ENCODE measurements at regions not wholly inside any gene's neighbourhood (a gene's known extent, or its start where the extent isn't known, plus 50 kb on each side); places are given as distances from the start of the nearest gene placed in this dataset.

GRCh38 chr16:59887856-59888255 lies 1153.7 kb upstream of the GOT2 start:
- TF ChIP-seq POLR2A (IDR thresholded peaks at IDR 0.05) (no peak), CTCF (IDR thresholded peaks at IDR 0.05) (no peak)
